Esophagus muscularis mucosa (tissue), 3 donors: ENCODE measurements at regions not wholly inside any gene's neighbourhood (a gene's known extent, or its start where the extent isn't known, plus 50 kb on each side); places are given as distances from the start of the nearest gene placed in this dataset.

Experiments used
- CTCF ChIP-seq, 3 experiments: fragments of 200-600 bp in 2 of 3; fragments of 450-650 bp in 1 of 3; sonication (generic) in 2 of 3; IDR thresholded peaks; one replicate each; pipeline ENCODE4 v1.5.1; 2017 to 2019; ENCODE audit warnings: antibody characterized with exemption in 3 of 3, mild to moderate bottlenecking in 2 of 3, moderate library complexity in 1 of 3
- POLR2A ChIP-seq: fragments of 450-650 bp; IDR thresholded peaks from one replicate; pipeline ENCODE4 v1.6.1; 2017; ENCODE audit warnings: antibody characterized with exemption, moderate library complexity, mild to moderate bottlenecking, low read depth
- POLR2AphosphoS5 ChIP-seq, 2 donors: sonication (generic); formaldehyde crosslinking; IDR thresholded peaks; one replicate each; pipeline ENCODE4 v1.6.1; 2017; ENCODE audit warnings: antibody characterized with exemption in 2 of 2

GRCh38 chr2:144643537-144644336 lies 123.8 kb upstream of the ZEB2 start:
- TF ChIP-seq CTCF (IDR thresholded peaks at IDR 0.05) (no peak), POLR2A (no peak), POLR2AphosphoS5 (IDR thresholded peaks at IDR 0.05) (no peak)
